Esophagus squamous epithelium (tissue), 5 donors: ENCODE measurements at regions not wholly inside any gene's neighbourhood (a gene's known extent, or its start where the extent isn't known, plus 50 kb on each side); places are given as distances from the start of the nearest gene placed in this dataset.

Source experiments
- DNase-seq: peaks from one replicate; lab custom pipeline; 2025; lab: John Stamatoyannopoulos, UW
- H3K27ac ChIP-seq, 4 donors: fragments of 200-600 bp; sonication (generic); one replicate each; pipeline ENCODE4 v1.5.1; 2016 to 2019; ENCODE audit warnings: mild to moderate bottlenecking in 1 of 4
- H3K27me3 ChIP-seq, 4 donors: fragments of 200-600 bp; sonication (generic); 1 replicate in 3 of 4; 2 replicates in 1 of 4; pipeline versions ENCODE4 v1.5.1 to v1.6.0; 2017 to 2021; ENCODE audit warnings: antibody characterized with exemption in 1 of 4
- H3K36me3 ChIP-seq, 3 donors: fragments of 200-600 bp; sonication (generic); one replicate each; pipeline ENCODE4 v1.5.1; 2016 to 2019
- H3K4me1 ChIP-seq, 3 donors: fragments of 200-600 bp; sonication (generic); one replicate each; pipeline ENCODE4 v1.5.1; 2017 to 2019
- H3K4me3 ChIP-seq, 4 donors: fragments of 200-600 bp; sonication (generic); 1 replicate in 3 of 4; 2 replicates in 1 of 4; pipeline ENCODE4 v1.5.1; 2016 to 2019; ENCODE audit warnings: mild to moderate bottlenecking in 2 of 4, moderate library complexity in 1 of 4
- H3K9me3 ChIP-seq, 3 donors: fragments of 200-600 bp; sonication (generic); one replicate each; pipeline ENCODE4 v1.5.1; 2016 to 2019
- CTCF ChIP-seq, 6 experiments: fragments of 450-650 bp in 4 of 6; fragments of 200-600 bp in 2 of 6; sonication (generic) in 2 of 6; IDR thresholded peaks; one replicate each; pipeline ENCODE4 v1.5.1; 2016 to 2019; ENCODE audit warnings: antibody characterized with exemption in 6 of 6, mild to moderate bottlenecking in 4 of 6, moderate library complexity in 4 of 6
- POLR2A ChIP-seq, 4 donors: fragments of 450-650 bp; IDR thresholded peaks; one replicate each; pipeline ENCODE4 v1.6.1; 2017; ENCODE audit warnings: antibody characterized with exemption in 4 of 4, mild to moderate bottlenecking in 4 of 4, moderate library complexity in 3 of 4
- WGBS, 2 donors: methylation state at CpG; one replicate each; pipeline ENCODE4 v1.1.5; 2018; 5-methylcytosine and 5-hydroxymethylcytosine counted together
- intact Hi-C: fragments of 100-400 bp; cut with DNase I; formaldehyde crosslinking; loops from one replicate; pipeline ENCODE4 v1.15.0; 2022
- donor health status: DM: yes; HTN: yes; CAD: no.

GRCh38 chr4:24001486-24002329 lies 111.9 kb upstream of the PPARGC1A start:
- TF ChIP-seq POLR2A (IDR thresholded peaks at IDR 0.05) (no peak), CTCF (IDR thresholded peaks at IDR 0.05) (no peak)
- WGBS, 2 donors = 68 to 76% methylated on average over 8 of the region's 8 CpGs
- Histone ChIP-seq H3K4me1 (no peaks in the 10 kb centered on the region), H3K36me3 (no peaks in the 10 kb centered on the region), H3K27me3 (peaks cover 0 to 30% (median 0%) of the 10 kb centered on the region in 4 donors), H3K27ac (no peak overlapping the region), H3K9me3 (peaks cover 0 to 4% (median 0%) of the 10 kb centered on the region in 3 donors), H3K4me3 (no peak overlapping the region)
- no peak for DNase-seq
- intact Hi-C loops = no loop called here

- H3K27ac ChIP-seq = no peak overlapping the region
- intact Hi-C loops = no loop called here
- no peaks in the 10 kb centered on the region for H3K36me3 ChIP-seq
- H3K27me3 ChIP-seq = peaks cover 0 to 42% (median 0%) of the 10 kb centered on the region in 4 donors
- TF ChIP-seq CTCF (IDR thresholded peaks at IDR 0.05) (no peak), POLR2A (IDR thresholded peaks at IDR 0.05) (no peak)
- DNase-seq = no peak
- H3K9me3 ChIP-seq = peaks cover 0 to 4% (median 0%) of the 10 kb centered on the region in 3 donors
- H3K4me3 ChIP-seq = no peak overlapping the region
- no peaks in the 10 kb centered on the region for H3K4me1 ChIP-seq
- WGBS, 2 donors = 81 to 86% methylated on average over 3 of the region's 3 CpGs
Measured at GRCh38 chr4:24000470-24000831, 110.6 kb upstream of the PPARGC1A start.

GRCh38 chr4:23999714-24000469 lies 110.0 kb upstream of the PPARGC1A start:
- no peak overlapping the region for H3K4me3 ChIP-seq
- no peak overlapping the region for H3K27ac ChIP-seq
- DNase-seq = no peak
- 72 to 76% methylated on average over 17 of the region's 17 CpGs for WGBS, 2 donors
- H3K9me3 ChIP-seq = peaks cover 0 to 4% (median 0%) of the 10 kb centered on the region in 3 donors
- TF ChIP-seq POLR2A (IDR thresholded peaks at IDR 0.05) (no peak), CTCF (IDR thresholded peaks at IDR 0.05) (no peak)
- H3K4me1 ChIP-seq = no peaks in the 10 kb centered on the region
- H3K27me3 ChIP-seq = peaks cover 0 to 48% (median 0%) of the 10 kb centered on the region in 4 donors
- intact Hi-C loops = no loop called here
- H3K36me3 ChIP-seq = no peaks in the 10 kb centered on the region

GRCh38 chr4:23993373-23993772 lies 103.5 kb upstream of the PPARGC1A start:
- Histone ChIP-seq H3K9me3 (peaks cover 0 to 4% (median 0%) of the 10 kb centered on the region in 3 donors), H3K27ac (no peak overlapping the region), H3K36me3 (no peaks in the 10 kb centered on the region), H3K27me3 (peaks cover 0 to 29% (median 0%) of the 10 kb centered on the region in 4 donors), H3K4me3 (no peak overlapping the region), H3K4me1 (no peaks in the 10 kb centered on the region)
- intact Hi-C loops = no loop called here
- WGBS, 2 donors = 50 to 73% methylated on average over 1 of the region's 1 CpG
- TF ChIP-seq POLR2A (IDR thresholded peaks at IDR 0.05) (no peak), CTCF (IDR thresholded peaks at IDR 0.05) (no peak)
- DNase-seq = no peak

GRCh38 chr4:23991444-23991843 lies 101.6 kb upstream of the PPARGC1A start:
- no peaks in the 10 kb centered on the region for H3K4me1 ChIP-seq
- H3K27ac ChIP-seq = no peak overlapping the region
- DNase-seq = no peak
- H3K36me3 ChIP-seq = no peaks in the 10 kb centered on the region
- intact Hi-C loops = no loop called here
- no peak overlapping the region for H3K4me3 ChIP-seq
- H3K27me3 ChIP-seq = peaks cover 0 to 23% (median 0%) of the 10 kb centered on the region in 4 donors
- WGBS, 2 donors = 55 to 56% methylated on average over 1 of the region's 1 CpG
- H3K9me3 ChIP-seq = no peaks in the 10 kb centered on the region
- TF ChIP-seq CTCF (IDR thresholded peaks at IDR 0.05) (no peak), POLR2A (IDR thresholded peaks at IDR 0.05) (no peak)
